Activated CD8-positive, alpha-beta memory T cell treated with anti-CD3 and anti-CD28 coated beads for 36 hours (primary cell): ENCODE measurements at regions not wholly inside any gene's neighbourhood (a gene's known extent, or its start where the extent isn't known, plus 50 kb on each side); places are given as distances from the start of the nearest gene placed in this dataset.

Experiments used
- CTCF ChIA-PET: fragments of 350-600 bp; sonication (Branson Sonifier 250); formaldehyde crosslinking; loops from one replicate; lab custom pipeline; 2021; ENCODE audit warnings: antibody characterized with exemption; lab: Charles Lee
- POLR2A ChIA-PET: fragments of 350-600 bp; sonication (Branson Sonifier 250); formaldehyde crosslinking; loops from one replicate; lab custom pipeline; 2021; ENCODE audit warnings: antibody characterized with exemption; lab: Charles Lee

GRCh38 chr10:123952099-123952498 lies 60.5 kb upstream of the CPXM2 start:
- CTCF ChIA-PET: no interaction called here
- POLR2A ChIA-PET: no interaction called here

DNA sequence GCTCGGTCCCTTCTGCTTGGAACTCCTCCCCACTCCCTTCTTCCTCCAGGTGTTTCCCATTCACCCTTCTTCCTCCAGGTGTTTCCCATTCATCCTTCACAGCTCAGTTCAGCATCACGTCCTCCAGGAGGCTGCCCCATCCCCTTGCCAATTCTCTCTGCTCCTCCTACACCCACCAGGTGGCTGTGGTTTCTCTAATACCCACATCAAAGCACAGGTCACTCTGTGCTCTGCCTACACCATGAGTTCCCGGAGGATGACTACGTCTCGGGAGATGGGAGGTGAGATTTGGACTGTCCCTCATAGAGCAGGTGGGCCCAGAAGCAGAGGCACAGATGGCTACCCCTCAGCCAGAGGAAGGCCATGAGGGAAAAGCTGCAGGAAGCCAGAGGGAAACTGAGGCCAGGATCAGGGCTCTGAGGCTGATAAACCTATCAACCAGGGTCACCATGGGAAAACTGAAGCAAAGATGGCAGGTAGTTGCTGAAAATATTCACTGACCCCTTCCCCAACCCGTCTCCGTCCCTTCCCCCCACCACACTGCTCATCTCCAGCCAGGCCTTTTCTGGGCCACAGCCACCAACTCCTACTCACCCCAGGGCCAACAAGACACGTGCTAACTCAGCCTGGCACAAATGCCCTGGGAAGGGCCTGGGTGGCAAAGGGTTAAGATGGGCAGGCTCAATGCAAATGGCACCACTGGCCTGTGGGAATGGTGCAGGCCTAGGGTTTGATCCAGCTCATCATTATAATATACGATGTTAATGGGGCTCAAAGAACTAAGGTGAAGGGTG lies 56.6 kb upstream of the CPXM2 start:
- POLR2A ChIA-PET: no interaction called here
- CTCF ChIA-PET: no interaction called here

- CTCF ChIA-PET: interaction anchor here (0.6 kb wide), 1 partner anchor 20 kb away, joined by 3 read pairs; no protein-coding TSS in a partner anchor
- POLR2A ChIA-PET: no interaction called here
Measured at GRCh38 chr10:123945325-123945920, 53.8 kb upstream of the CPXM2 start.

- ChIA-PET POLR2A (no interaction called here), CTCF (no interaction called here)
Measured at GRCh38 chr10:123944661-123945060, 53.1 kb upstream of the CPXM2 start.

GRCh38 chr10:123943307-123943706 lies 51.7 kb upstream of the CPXM2 start:
- ChIA-PET CTCF (no interaction called here), POLR2A (no interaction called here)

DNA sequence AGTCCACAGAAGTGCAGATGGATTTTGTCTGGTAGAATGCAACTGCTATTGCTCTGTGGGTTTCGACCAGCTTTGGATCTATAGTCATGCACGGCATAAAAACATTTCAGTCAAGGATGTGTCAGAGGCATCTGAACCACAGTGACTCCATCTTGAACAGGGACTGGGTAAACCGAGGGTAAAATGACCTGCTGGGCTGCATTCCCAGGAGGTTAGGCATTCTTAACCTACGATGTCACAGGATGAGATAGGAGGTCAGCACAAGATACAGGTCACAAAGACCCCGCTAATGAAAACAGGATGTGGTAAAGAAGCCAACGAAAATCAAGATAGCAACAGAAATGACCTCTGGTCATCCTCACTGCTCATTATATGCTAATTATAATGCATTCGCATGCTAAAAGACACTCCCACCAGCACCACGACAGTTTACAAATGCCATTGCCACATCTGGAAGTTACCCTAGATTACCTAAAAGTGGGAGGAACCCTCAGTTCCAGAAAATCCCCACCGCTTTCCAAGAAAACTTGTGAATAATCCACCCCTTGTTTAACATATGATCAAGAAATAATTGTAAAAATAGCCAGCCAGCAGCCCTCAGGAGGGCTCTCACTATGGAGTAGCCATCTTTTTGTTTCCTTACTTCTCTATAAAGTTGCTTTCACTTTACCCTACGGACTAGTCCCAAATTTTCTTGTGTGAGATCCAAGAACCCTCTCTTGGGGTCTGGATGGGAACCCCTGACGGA lies 50.7 kb upstream of the CPXM2 start:
- POLR2A ChIA-PET: no interaction called here
- CTCF ChIA-PET: no interaction called here
